NCI-H345 treated with DMSO at 0.1 percent for 48 hours (cell line): ENCODE measurements at regions not wholly inside any gene's neighbourhood (a gene's known extent, or its start where the extent isn't known, plus 50 kb on each side); places are given as distances from the start of the nearest gene placed in this dataset.

Experiments
- DNase-seq: peaks from one replicate; lab custom pipeline; 2025; ENCODE audit not compliant: unreplicated experiment; lab: John Stamatoyannopoulos, UW

- no peak for DNase-seq
Observed at GRCh38 chr7:340979-341694, 51.2 kb downstream of the FOXL3 start.

GRCh38 chr7:341841-342638 is 52.1 kb downstream of the FOXL3 start:
- DNase-seq, result no peak

GRCh38 chr7:342681-343216 is 52.8 kb downstream of the FOXL3 start:
- DNase-seq, result no peak

GRCh38 chr7:343227-343822 is 53.4 kb downstream of the FOXL3 start:
- no peak for DNase-seq

- no peak for DNase-seq
Observed at GRCh38 chr7:343864-344607, 54.1 kb downstream of the FOXL3 start.

GRCh38 chr7:344608-344994 is 54.6 kb downstream of the FOXL3 start:
- DNase-seq, result no peak

- no peak for DNase-seq
Observed at GRCh38 chr7:346116-346898, 56.3 kb downstream of the FOXL3 start.

GRCh38 chr7:347001-347590 is 57.1 kb downstream of the FOXL3 start:
- DNase-seq, result no peak

GRCh38 chr7:347644-348479 is 57.9 kb downstream of the FOXL3 start:
- DNase-seq, result no peak

- no peak for DNase-seq
Observed at GRCh38 chr7:348480-348844, 58.5 kb downstream of the FOXL3 start.

GRCh38 chr7:348962-349743 is 59.2 kb downstream of the FOXL3 start:
- no peak for DNase-seq

GRCh38 chr7:351256-351655 is 61.3 kb downstream of the FOXL3 start:
- no peak for DNase-seq

- no peak for DNase-seq
Observed at GRCh38 chr7:351681-352480, 61.9 kb downstream of the FOXL3 start.

GRCh38 chr7:353746-354325 is 63.9 kb downstream of the FOXL3 start:
- DNase-seq, result no peak

- no peak for DNase-seq
Observed at GRCh38 chr7:354597-355470, 64.9 kb downstream of the FOXL3 start.

- no peak for DNase-seq
Observed at GRCh38 chr7:355568-355967, 65.6 kb downstream of the FOXL3 start.
